HEK293 (cell line): ENCODE measurements at regions not wholly inside any gene's neighbourhood (a gene's known extent, or its start where the extent isn't known, plus 50 kb on each side); places are given as distances from the start of the nearest gene placed in this dataset.

Experiments used
- CTCF ChIA-PET: fragments of 350-600 bp; formaldehyde crosslinking; extraction: SDS; loops from one replicate; lab custom pipeline; 2021; ENCODE audit warnings: antibody characterized with exemption; lab: Yijun Ruan, JAX
- POLR2A ChIA-PET: fragments of 300-600 bp; formaldehyde crosslinking; extraction: SDS; loops from one replicate; lab custom pipeline; 2020; ENCODE audit warnings: antibody characterized with exemption, inconsistent platforms; lab: Yijun Ruan, JAX
- H3K27ac ChIP-seq: fragments of 200-500 bp; sonication (Bioruptor generic); 2 replicates; pipeline ENCODE4 v1.5.1; 2014; ENCODE audit warnings: low read depth, low read length, control low read depth, inconsistent platforms; ENCODE audit errors: extremely low read depth
- H3K36me3 ChIP-seq, 2 experiments: fragments of 200-500 bp in 1 of 2; sonication (Bioruptor generic) in 1 of 2; 1 replicate in 1 of 2; 2 replicates in 1 of 2; pipeline ENCODE4 v1.5.1; 2014 to 2017; ENCODE audit warnings: inconsistent platforms in 2 of 2, low read length in 2 of 2; ENCODE audit not compliant: control insufficient read depth in 2 of 2, insufficient read depth in 1 of 2
- H3K4me1 ChIP-seq: fragments of 200-500 bp; sonication (Bioruptor generic); 2 replicates; pipeline ENCODE4 v1.5.1; 2014; ENCODE audit warnings: mild to moderate bottlenecking, low read length, inconsistent platforms; ENCODE audit not compliant: control insufficient read depth, insufficient read depth
- H3K4me3 ChIP-seq: 2 replicates; pipeline ENCODE4 v1.5.1; 2011; ENCODE audit warnings: low read depth, mild to moderate bottlenecking, control low read depth, low read length, moderate library complexity
- H3K9me3 ChIP-seq: fragments of 200-500 bp; sonication (Bioruptor generic); 2 replicates; pipeline ENCODE4 v1.5.1; 2014; ENCODE audit warnings: low read depth, low read length, inconsistent platforms; ENCODE audit not compliant: control insufficient read depth, insufficient read depth
- GLIS1 ChIP-seq: fragments of 450-650 bp; formaldehyde crosslinking; IDR thresholded peaks from 2 replicates; pipeline ENCODE4 v1.5.1; 2016; ENCODE audit warnings: missing biosample characterization, missing genetic modification characterization
- HOXD13 ChIP-seq: sonication (generic); formaldehyde crosslinking; IDR thresholded peaks from 2 replicates; pipeline ENCODE4 v1.8.0; 2022; ENCODE audit warnings: missing genetic modification reagents, borderline replicate concordance
- IKZF3 ChIP-seq: fragments of 450-650 bp; IDR thresholded peaks from 2 replicates; pipeline ENCODE4 v1.5.0; 2018; ENCODE audit warnings: missing biosample characterization, mild to moderate bottlenecking, missing genetic modification characterization, moderate library complexity
- KLF1 ChIP-seq: fragments of 450-650 bp; formaldehyde crosslinking; IDR thresholded peaks from 2 replicates; pipeline ENCODE4 v1.5.1; 2016; ENCODE audit warnings: missing biosample characterization, missing genetic modification characterization
- KLF16 ChIP-seq: fragments of 450-650 bp; formaldehyde crosslinking; IDR thresholded peaks from 2 replicates; pipeline ENCODE4 v1.5.1; 2017; ENCODE audit warnings: missing biosample characterization, missing genetic modification characterization
- KLF9 ChIP-seq: fragments of 450-650 bp; formaldehyde crosslinking; IDR thresholded peaks from 2 replicates; pipeline ENCODE4 v1.5.1; 2016; ENCODE audit warnings: missing biosample characterization, missing genetic modification characterization, low read depth
- RBAK ChIP-seq: fragments of 450-650 bp; formaldehyde crosslinking; IDR thresholded peaks from 2 replicates; pipeline ENCODE4 v1.5.1; 2016; ENCODE audit warnings: missing biosample characterization, missing genetic modification characterization
- SETDB1 ChIP-seq: IDR thresholded peaks from one replicate; pipeline ENCODE4 v1.6.1; 2017; ENCODE audit warnings: mild to moderate bottlenecking, low read length, moderate library complexity, mixed read lengths; ENCODE audit not compliant: insufficient read length
- YY1 ChIP-seq: fragments of 450-650 bp; formaldehyde crosslinking; IDR thresholded peaks from 2 replicates; pipeline ENCODE4 v1.5.1; 2018; ENCODE audit warnings: missing biosample characterization, missing genetic modification characterization
- ZEB2 ChIP-seq: fragments of 450-650 bp; formaldehyde crosslinking; IDR thresholded peaks from 2 replicates; pipeline ENCODE4 v1.5.1; 2016; ENCODE audit warnings: missing biosample characterization, missing genetic modification characterization
- ZFHX2 ChIP-seq: fragments of 450-650 bp; formaldehyde crosslinking; conservative IDR thresholded peaks from 2 replicates; pipeline ENCODE4 v1.5.1; 2016; ENCODE audit warnings: missing biosample characterization, missing genetic modification characterization
- ZIC2 ChIP-seq: fragments of 450-650 bp; formaldehyde crosslinking; IDR thresholded peaks from 2 replicates; pipeline ENCODE4 v1.5.1; 2016; ENCODE audit warnings: missing biosample characterization, missing genetic modification characterization
- ZNF155 ChIP-seq: fragments of 450-650 bp; formaldehyde crosslinking; IDR thresholded peaks from 2 replicates; pipeline ENCODE4 v1.5.1; 2016; ENCODE audit warnings: missing biosample characterization, missing genetic modification characterization
- ZNF23 ChIP-seq: fragments of 450-650 bp; formaldehyde crosslinking; IDR thresholded peaks from 2 replicates; pipeline ENCODE4 v1.5.1; 2016; ENCODE audit warnings: missing biosample characterization, missing genetic modification characterization, borderline replicate concordance
- ZNF266 ChIP-seq: fragments of 450-650 bp; formaldehyde crosslinking; IDR thresholded peaks from 2 replicates; pipeline ENCODE4 v1.5.1; 2016; ENCODE audit warnings: missing biosample characterization, missing genetic modification characterization, low read depth
- ZNF292 ChIP-seq: fragments of 450-650 bp; formaldehyde crosslinking; IDR thresholded peaks from 2 replicates; pipeline ENCODE4 v1.5.1; 2016; ENCODE audit warnings: low read depth, missing biosample characterization, missing genetic modification characterization, borderline replicate concordance
- ZNF341 ChIP-seq: fragments of 450-650 bp; formaldehyde crosslinking; IDR thresholded peaks from 2 replicates; pipeline ENCODE4; 2016; ENCODE audit warnings: low read depth, missing biosample characterization, missing genetic modification characterization
- ZNF354C ChIP-seq: fragments of 450-650 bp; formaldehyde crosslinking; IDR thresholded peaks from 2 replicates; pipeline ENCODE4 v1.5.1; 2016; ENCODE audit warnings: missing biosample characterization, missing genetic modification characterization, low read depth, borderline replicate concordance
- ZNF426 ChIP-seq: fragments of 450-650 bp; formaldehyde crosslinking; IDR thresholded peaks from 2 replicates; pipeline ENCODE4 v1.5.1; 2017; ENCODE audit warnings: missing biosample characterization, missing genetic modification characterization, mild to moderate bottlenecking, inconsistent platforms, moderate library complexity
- ZNF473 ChIP-seq: fragments of 450-650 bp; formaldehyde crosslinking; IDR thresholded peaks from 2 replicates; pipeline ENCODE4 v1.5.1; 2017; ENCODE audit warnings: missing biosample characterization, missing genetic modification characterization
- ZNF558 ChIP-seq: fragments of 450-650 bp; formaldehyde crosslinking; IDR thresholded peaks from 2 replicates; pipeline ENCODE4 v1.5.1; 2016; ENCODE audit warnings: missing biosample characterization, missing genetic modification characterization
- ZNF664 ChIP-seq: fragments of 450-650 bp; formaldehyde crosslinking; IDR thresholded peaks from 2 replicates; pipeline ENCODE4 v1.5.1; 2016; ENCODE audit warnings: missing biosample characterization, missing genetic modification characterization
- ZNF677 ChIP-seq: fragments of 450-650 bp; IDR thresholded peaks from 2 replicates; pipeline ENCODE4 v1.5.0; 2018; ENCODE audit warnings: missing biosample characterization, mild to moderate bottlenecking, missing genetic modification characterization, moderate library complexity
- ZNF843 ChIP-seq: fragments of 450-650 bp; formaldehyde crosslinking; IDR thresholded peaks from 2 replicates; pipeline ENCODE4 v1.5.1; 2016; ENCODE audit warnings: missing biosample characterization, missing genetic modification characterization
- TF ChIP-seq, protein P1 (sequence below): IDR thresholded peaks from 2 replicates; pipeline ENCODE4 v1.6.1; 2011; ENCODE audit warnings: mild to moderate bottlenecking, low read depth, low read length, borderline replicate concordance
- TF ChIP-seq, protein P2 (sequence below): fragments of 450-650 bp; formaldehyde crosslinking; IDR thresholded peaks from 2 replicates; pipeline ENCODE4 v1.5.1; 2016; ENCODE audit warnings: missing biosample characterization, missing genetic modification characterization
- TF ChIP-seq, protein P3 (sequence below): fragments of 450-650 bp; formaldehyde crosslinking; IDR thresholded peaks from 2 replicates; pipeline ENCODE4 v1.5.1; 2016; ENCODE audit warnings: missing biosample characterization, missing genetic modification characterization
- TF ChIP-seq, protein P4 (sequence below): fragments of 450-650 bp; formaldehyde crosslinking; IDR thresholded peaks from 2 replicates; pipeline ENCODE4 v1.5.1; 2017; ENCODE audit warnings: missing biosample characterization, mild to moderate bottlenecking, missing genetic modification characterization, moderate library complexity

DNA sequence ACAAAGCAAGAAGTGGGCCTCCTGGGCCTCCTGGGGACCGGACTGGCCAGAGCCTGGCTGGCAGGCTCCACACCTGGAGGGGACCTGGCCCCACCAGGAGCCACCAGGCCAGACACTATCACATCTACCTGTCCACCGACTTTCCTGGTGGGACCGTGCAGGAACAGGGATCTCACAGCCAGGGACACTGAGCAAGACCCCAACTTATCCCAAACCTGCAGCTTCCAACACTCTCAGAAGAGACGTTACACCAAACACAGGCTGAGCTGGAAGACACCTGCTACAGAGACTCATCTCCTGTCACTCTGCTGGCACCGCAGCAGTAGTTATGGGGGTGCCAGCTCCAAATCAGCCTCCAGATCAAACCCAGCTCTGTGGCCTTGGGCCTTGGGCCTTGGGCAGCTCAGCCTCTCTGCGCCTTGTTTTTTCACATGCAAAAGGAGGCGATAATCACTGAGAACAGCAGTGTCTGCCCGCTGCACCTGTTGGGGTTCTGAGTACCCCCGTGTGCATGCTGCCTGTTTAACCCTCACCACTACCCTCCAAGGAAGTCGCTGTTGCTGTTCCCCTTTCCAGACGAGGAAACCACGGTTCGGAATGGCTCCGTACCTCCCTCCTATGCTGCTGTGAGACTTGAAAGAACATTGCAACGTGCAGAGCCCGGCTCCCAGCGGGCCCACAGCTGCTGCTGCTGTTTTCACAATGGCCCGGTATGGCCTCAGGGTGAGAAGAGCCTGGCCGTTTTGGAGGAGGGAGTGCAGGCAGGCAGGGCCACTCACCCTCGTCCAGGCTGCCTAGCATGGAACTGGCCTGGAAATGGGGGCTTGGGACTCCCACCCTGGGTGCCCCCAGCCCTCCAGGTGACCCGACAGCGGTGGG, 69.6 kb downstream of the ADRA2C start:
- no peak overlapping the region for H3K27ac ChIP-seq
- POLR2A ChIA-PET: no interaction called here
- TF ChIP-seq, protein P1, sequence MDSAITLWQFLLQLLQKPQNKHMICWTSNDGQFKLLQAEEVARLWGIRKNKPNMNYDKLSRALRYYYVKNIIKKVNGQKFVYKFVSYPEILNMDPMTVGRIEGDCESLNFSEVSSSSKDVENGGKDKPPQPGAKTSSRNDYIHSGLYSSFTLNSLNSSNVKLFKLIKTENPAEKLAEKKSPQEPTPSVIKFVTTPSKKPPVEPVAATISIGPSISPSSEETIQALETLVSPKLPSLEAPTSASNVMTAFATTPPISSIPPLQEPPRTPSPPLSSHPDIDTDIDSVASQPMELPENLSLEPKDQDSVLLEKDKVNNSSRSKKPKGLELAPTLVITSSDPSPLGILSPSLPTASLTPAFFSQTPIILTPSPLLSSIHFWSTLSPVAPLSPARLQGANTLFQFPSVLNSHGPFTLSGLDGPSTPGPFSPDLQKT: no peak
- no peak for TF ChIP-seq ZNF473 (tag by site-specific recombination)
- peak; percentile 64 for TF ChIP-seq ZNF341
- TF ChIP-seq ZIC2 (tag by site-specific recombination): peak; percentile 51
- TF ChIP-seq, all 188 proteins: peak for 2
- Histone ChIP-seq H3K4me3 (no peak overlapping the region), H3K36me3 (no peaks in the 10 kb centered on the region), H3K4me1 (no peaks in the 10 kb centered on the region), H3K9me3 (no peaks in the 10 kb centered on the region)
- CTCF ChIA-PET: no interaction called here

DNA sequence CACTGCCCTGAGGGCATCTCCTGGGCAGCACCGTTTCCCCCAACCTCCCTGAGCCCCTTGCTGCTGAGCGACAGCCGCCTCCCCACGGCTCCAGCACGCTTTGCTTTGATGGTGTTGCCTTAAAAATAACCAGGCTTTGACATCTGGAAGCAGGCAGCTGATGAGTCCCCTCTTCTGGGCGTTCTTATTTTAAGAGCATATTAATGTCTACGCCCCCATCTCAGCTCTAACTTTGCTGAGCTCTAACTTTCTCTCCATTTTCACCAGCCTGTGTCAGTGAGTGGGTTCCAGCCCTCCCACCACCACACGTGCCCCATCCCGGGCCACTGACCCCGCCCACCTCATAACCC, 70.2 kb downstream of the ADRA2C start:
- H3K4me1 ChIP-seq: no peaks in the 10 kb centered on the region
- CTCF ChIA-PET: no interaction called here
- H3K27ac ChIP-seq: no peak overlapping the region
- no peak overlapping the region for H3K4me3 ChIP-seq
- H3K9me3 ChIP-seq: no peaks in the 10 kb centered on the region
- no peaks in the 10 kb centered on the region for H3K36me3 ChIP-seq
- TF ChIP-seq, protein P2, sequence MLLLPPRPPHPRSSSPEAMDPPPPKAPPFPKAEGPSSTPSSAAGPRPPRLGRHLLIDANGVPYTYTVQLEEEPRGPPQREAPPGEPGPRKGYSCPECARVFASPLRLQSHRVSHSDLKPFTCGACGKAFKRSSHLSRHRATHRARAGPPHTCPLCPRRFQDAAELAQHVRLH (tag by site-specific recombination): no peak
- TF ChIP-seq, protein P3, sequence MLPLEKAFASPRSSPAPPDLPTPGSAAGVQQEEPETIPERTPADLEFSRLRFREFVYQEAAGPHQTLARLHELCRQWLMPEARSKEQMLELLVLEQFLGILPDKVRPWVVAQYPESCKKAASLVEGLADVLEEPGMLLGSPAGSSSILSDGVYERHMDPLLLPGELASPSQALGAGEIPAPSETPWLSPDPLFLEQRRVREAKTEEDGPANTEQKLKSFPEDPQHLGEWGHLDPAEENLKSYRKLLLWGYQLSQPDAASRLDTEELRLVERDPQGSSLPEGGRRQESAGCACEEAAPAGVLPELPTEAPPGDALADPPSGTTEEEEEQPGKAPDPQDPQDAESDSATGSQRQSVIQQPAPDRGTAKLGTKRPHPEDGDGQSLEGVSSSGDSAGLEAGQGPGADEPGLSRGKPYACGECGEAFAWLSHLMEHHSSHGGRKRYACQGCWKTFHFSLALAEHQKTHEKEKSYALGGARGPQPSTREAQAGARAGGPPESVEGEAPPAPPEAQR: no peak
- TF ChIP-seq ZEB2 (tag by site-specific recombination) (no peak), SETDB1 (no peak), IKZF3 (tag by site-specific recombination) (no peak), ZNF266 (no peak), ZNF292 (tag by site-specific recombination) (no peak), ZNF843 (tag by site-specific recombination) (no peak), ZNF664 (no peak), ZNF677 (tag by site-specific recombination) (no peak), ZNF558 (no peak), ZNF23 (tag by site-specific recombination) (no peak), ZNF426 (tag by site-specific recombination) (no peak), YY1 (tag by site-specific recombination) (no peak)
- TF ChIP-seq, all 188 proteins: peak for 0
- POLR2A ChIA-PET: no interaction called here

DNA sequence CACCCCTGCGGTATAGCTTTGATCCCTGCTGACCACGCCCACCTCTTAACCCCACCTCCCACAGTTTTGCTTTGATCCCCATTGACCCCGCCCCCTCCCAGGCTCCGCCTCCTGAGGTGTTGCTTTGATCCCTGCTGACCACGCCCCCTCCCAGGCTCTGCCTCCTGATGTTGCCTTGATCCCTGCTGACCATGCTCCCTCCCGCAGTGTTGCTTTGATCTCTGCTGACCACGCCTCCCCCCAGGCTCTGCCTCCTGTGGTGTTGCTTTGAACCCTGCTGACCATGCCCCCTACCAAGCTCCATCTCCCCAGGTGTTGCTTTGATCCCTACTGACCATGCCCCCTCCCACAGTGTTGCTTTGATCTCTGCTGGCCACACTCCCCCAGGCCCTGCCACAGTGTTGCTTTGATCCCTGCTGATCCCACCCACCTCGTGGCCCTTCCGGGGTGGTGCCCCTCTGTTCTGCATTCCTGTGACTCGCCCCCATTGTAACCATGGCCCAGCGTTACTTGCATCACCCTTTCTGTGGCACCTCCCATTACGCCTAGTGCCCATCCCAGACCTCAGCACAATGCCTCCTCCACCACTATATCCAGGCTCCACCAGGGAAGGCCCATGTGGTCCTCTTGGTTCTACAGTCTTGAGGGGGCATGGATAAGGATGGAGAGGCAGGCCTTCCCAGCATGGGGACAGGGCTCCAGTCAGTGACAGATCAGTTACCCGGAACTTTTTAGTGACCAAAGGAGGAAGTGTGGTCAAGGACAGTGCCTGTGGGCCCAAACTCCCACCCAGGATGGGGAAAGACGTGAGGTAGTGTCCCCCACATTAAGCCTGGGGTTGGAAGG, 70.8 kb downstream of the ADRA2C start:
- Histone ChIP-seq H3K36me3 (no peaks in the 10 kb centered on the region), H3K9me3 (no peaks in the 10 kb centered on the region), H3K4me1 (no peaks in the 10 kb centered on the region), H3K4me3 (no peak overlapping the region), H3K27ac (no peak overlapping the region)
- ChIA-PET POLR2A (no interaction called here), CTCF (no interaction called here)
- TF ChIP-seq ZNF354C (tag by site-specific recombination) (no peak), KLF1 (tag by site-specific recombination) (peak; percentile 90), KLF9 (tag by site-specific recombination) (peak; percentile 86), ZFHX2 (peak; percentile 73), HOXD13 (CRISPR knock-in tag) (no peak), GLIS1 (tag by site-specific recombination) (peak; percentile 93), KLF16 (no peak), RBAK (tag by site-specific recombination) (no peak), ZNF155 (tag by site-specific recombination) (no peak)
- TF ChIP-seq, protein P4, sequence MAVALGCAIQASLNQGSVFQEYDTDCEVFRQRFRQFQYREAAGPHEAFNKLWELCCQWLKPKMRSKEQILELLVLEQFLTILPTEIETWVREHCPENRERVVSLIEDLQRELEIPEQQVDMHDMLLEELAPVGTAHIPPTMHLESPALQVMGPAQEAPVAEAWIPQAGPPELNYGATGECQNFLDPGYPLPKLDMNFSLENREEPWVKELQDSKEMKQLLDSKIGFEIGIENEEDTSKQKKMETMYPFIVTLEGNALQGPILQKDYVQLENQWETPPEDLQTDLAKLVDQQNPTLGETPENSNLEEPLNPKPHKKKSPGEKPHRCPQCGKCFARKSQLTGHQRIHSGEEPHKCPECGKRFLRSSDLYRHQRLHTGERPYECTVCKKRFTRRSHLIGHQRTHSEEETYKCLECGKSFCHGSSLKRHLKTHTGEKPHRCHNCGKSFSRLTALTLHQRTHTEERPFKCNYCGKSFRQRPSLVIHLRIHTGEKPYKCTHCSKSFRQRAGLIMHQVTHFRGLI: no peak
